Type B pancreatic cell (in vitro differentiated cells): ENCODE measurements at regions not wholly inside any gene's neighbourhood (a gene's known extent, or its start where the extent isn't known, plus 50 kb on each side); places are given as distances from the start of the nearest gene placed in this dataset.
"Not testable (repeated sequence)": the region's sequence is repeated elsewhere in the genome, so short reads cannot be mapped to it uniquely, and the experiment has no call there.

Source experiments
- DNase-seq: peaks from one replicate; pipeline ENCODE4 v3.0.0; 2021; ENCODE audit warnings: mixed read lengths; ENCODE audit not compliant: unreplicated experiment; ENCODE audit errors: extremely low spot score
- H3K27ac Mint-ChIP-seq: 2 replicates; pipeline ENCODE4 v1.8.0; 2021; ENCODE audit warnings: mild to moderate bottlenecking, mixed read lengths
- H3K27me3 Mint-ChIP-seq: 2 replicates; pipeline ENCODE4 v1.8.0; 2021; ENCODE audit warnings: mixed read lengths
- H3K36me3 Mint-ChIP-seq: 2 replicates; pipeline ENCODE4 v1.8.0; 2021; ENCODE audit warnings: mixed read lengths
- H3K4me1 Mint-ChIP-seq: one replicate; pipeline ENCODE4 v1.8.0; 2021; ENCODE audit warnings: mixed read lengths; ENCODE audit not compliant: unreplicated experiment
- H3K4me3 Mint-ChIP-seq: 2 replicates; pipeline ENCODE4 v1.8.0; 2021; ENCODE audit warnings: mild to moderate bottlenecking, mixed read lengths
- H3K9me3 Mint-ChIP-seq: 2 replicates; pipeline ENCODE4 v1.8.0; 2021; ENCODE audit warnings: mixed read lengths
- TF ChIP-seq, protein P1 (sequence below): fragments of 200-600 bp; sonication (generic); conservative IDR thresholded peaks from 2 replicates; pipeline ENCODE4 v1.5.0; 2021; ENCODE audit warnings: antibody characterized with exemption, mild to moderate bottlenecking

DNA sequence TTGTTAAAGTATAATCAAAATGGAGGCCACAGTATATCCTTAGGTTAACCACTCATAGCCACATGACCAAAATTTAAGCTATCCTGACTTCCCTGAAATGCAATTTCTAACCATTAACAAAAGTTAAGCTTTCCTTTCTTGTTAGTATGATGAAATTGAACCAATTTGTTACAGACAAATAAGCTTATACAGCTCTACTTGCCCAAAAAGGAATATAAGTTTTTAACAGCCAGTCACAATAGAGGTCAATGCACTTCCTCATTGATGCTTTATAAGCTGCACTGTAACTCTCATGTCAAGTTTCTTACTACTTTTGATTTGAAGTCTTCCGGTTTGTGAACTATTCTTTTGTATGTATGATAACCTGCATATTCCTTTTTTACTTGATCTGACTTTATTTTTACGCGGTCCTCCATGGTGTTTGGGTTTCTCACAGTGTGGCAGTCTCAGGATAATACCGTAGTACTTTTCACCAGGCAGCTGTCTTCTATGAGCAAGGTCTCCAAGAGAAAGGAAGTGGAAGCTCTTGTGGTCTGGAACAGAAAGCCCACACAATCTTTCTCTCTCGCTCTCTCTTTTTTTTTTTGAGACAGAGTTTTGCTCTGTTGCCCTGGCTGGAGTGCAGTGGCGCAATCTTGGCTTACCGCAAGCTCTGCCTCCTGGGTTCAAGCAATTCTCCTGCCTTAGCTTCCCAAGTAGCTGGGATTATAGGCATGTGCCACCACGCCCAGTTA is 331.6 kb downstream of the SRGAP2C start:
- Mint-ChIP-seq H3K36me3 (no peaks in the 10 kb centered on the region), H3K27ac (no peak overlapping the region), H3K4me3 (no peak overlapping the region), H3K4me1 (no peaks in the 10 kb centered on the region), H3K27me3 (peaks cover 3% of the 10 kb centered on the region), H3K9me3 (no peaks in the 10 kb centered on the region)
- DNase-seq: no peak
- TF ChIP-seq, protein P1, sequence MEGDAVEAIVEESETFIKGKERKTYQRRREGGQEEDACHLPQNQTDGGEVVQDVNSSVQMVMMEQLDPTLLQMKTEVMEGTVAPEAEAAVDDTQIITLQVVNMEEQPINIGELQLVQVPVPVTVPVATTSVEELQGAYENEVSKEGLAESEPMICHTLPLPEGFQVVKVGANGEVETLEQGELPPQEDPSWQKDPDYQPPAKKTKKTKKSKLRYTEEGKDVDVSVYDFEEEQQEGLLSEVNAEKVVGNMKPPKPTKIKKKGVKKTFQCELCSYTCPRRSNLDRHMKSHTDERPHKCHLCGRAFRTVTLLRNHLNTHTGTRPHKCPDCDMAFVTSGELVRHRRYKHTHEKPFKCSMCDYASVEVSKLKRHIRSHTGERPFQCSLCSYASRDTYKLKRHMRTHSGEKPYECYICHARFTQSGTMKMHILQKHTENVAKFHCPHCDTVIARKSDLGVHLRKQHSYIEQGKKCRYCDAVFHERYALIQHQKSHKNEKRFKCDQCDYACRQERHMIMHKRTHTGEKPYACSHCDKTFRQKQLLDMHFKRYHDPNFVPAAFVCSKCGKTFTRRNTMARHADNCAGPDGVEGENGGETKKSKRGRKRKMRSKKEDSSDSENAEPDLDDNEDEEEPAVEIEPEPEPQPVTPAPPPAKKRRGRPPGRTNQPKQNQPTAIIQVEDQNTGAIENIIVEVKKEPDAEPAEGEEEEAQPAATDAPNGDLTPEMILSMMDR: no peak

DNA sequence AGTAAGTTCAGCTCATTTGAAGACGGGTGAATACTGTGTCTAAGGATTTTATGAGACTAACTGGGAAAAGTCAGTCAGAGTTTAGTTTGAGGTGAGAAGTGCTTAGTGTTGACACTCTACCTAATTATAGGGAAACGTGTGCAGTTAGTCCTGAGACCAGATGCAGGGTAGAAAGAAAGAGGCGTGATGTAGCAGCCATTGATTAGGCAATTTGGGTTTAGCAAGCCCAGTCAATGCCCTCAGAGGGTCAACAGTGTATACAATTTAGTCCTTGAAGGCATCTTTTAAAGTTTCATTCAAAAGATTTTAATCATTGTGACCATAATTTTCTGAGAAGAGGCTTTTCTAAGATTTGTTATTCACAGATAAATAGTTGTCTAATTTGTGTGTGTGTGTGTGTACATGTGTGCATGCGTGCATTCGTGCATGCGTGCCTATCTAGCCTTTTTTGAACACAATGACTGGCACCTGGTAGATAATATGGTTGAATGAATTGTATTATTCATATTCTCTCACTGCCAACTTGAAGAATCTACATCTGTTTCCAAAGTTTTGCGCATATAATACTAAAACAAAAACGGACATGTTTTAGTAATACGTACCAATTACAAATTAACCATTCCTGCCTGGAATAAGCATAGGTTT is 332.9 kb downstream of the SRGAP2C start:
- H3K4me1 Mint-ChIP-seq: no peaks in the 10 kb centered on the region
- H3K27me3 Mint-ChIP-seq: peaks cover 3% of the 10 kb centered on the region
- no peak overlapping the region for H3K27ac Mint-ChIP-seq
- no peak for DNase-seq
- H3K36me3 Mint-ChIP-seq: no peaks in the 10 kb centered on the region
- peak overlapping the region; percentile 17 for H3K4me3 Mint-ChIP-seq
- no peaks in the 10 kb centered on the region for H3K9me3 Mint-ChIP-seq
- TF ChIP-seq, protein P1: no peak

DNA sequence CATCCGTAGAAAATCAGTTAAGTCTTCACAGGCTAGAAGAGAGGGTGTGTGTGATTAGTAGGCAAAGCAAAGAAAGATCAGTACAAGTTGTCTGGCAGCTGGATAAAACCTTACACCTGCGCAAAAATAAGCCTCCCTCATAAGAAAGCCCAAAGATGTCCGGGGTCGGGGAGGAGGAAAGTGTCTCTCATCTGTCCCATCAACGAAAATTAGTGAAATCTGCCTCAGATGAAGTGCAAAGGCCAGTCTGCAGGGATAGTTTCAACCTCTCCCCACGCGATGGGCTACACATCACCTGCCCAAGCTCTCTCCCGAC is 333.9 kb downstream of the SRGAP2C start:
- H3K27me3 Mint-ChIP-seq: peaks cover 3% of the 10 kb centered on the region

DNA sequence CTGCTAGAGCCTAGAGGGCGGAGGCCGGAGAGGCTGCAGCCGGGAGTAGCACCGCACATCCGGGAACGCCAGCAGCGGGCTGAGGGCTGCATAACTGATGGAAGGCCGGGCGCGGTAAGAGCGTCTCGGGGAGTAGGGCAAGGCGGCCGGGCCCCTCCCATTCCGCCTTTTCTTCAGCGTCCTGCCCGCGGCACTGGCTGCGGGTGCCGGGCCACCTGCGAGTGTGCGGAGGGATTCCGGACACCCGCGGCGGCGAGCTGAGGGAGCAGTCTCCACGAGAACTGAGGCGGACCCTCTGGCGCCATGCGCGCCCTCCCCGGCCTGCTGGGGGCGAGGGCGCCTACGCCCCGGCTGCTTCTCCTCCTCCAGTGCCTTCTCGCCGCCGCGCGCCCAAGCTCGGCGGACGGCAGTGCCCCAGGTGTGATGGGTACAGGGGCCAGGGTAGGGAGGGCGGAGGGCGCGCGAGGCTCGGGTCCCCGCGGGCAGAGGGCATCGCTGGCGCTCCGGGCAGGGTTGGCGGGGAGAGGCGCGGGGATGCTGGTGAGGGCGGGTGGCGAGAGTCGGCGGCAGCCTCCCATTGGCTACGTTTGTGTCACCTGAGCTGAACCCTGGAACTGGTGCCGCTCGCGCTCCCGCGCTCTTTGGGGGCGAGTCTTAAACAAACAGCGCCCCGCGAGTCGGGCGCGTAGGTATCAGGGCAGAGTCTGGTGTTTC is 334.4 kb downstream of the SRGAP2C start:
- TF ChIP-seq, protein P1: no peak
- no peaks in the 10 kb centered on the region for H3K4me1 Mint-ChIP-seq
- H3K36me3 Mint-ChIP-seq: no peaks in the 10 kb centered on the region
- peaks cover 3% of the 10 kb centered on the region for H3K27me3 Mint-ChIP-seq
- H3K27ac Mint-ChIP-seq: peak overlapping the region; percentile 63
- H3K4me3 Mint-ChIP-seq: peak overlapping the region; percentile 89
- H3K9me3 Mint-ChIP-seq: no peaks in the 10 kb centered on the region
- DNase-seq: peak; percentile 75

More for the DNA sequence above, 333.9 kb downstream of the SRGAP2C start:
- H3K27ac Mint-ChIP-seq: peak overlapping the region; percentile 37
- no peaks in the 10 kb centered on the region for H3K4me1 Mint-ChIP-seq
- no peaks in the 10 kb centered on the region for H3K9me3 Mint-ChIP-seq
- peak overlapping the region; percentile 89 for H3K4me3 Mint-ChIP-seq
- no peak for DNase-seq
- TF ChIP-seq, protein P1: no peak
- no peaks in the 10 kb centered on the region for H3K36me3 Mint-ChIP-seq

DNA sequence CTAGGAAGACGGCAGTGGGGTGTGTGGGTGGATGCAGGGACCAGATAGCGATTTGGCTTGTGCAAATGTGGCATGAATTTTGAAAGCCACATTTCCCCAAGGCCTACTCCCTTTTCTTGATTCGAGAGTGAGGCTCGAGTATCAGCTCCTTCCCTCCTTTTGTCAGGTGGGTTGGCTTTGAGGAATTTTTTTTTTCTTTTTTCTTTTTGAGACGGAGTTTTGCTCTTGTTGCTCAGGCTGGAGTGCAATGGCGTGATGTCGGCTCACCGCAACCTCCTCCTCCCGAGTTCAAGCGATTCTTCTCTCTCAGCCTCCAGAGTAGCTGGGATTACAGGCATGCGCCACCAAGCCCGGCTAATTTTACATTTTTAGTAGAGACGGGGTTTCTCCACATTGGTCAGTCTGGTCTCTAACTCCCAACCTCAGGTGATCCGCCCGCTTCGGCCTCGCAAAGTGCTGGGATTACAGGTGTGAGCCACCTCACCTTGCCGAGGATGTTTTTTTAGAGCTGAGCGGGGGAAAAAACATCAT is 335.0 kb downstream of the SRGAP2C start:
- not testable (repeated sequence) for H3K36me3 Mint-ChIP-seq, H3K4me1 Mint-ChIP-seq, H3K27me3 Mint-ChIP-seq, H3K9me3 Mint-ChIP-seq, DNase-seq
- H3K27ac Mint-ChIP-seq: peak overlapping the region; percentile 63
- H3K4me3 Mint-ChIP-seq: peak overlapping the region; percentile 89
